Fibroblast of lung (primary cell): ENCODE measurements at regions not wholly inside any gene's neighbourhood (a gene's known extent, or its start where the extent isn't known, plus 50 kb on each side); places are given as distances from the start of the nearest gene placed in this dataset.

ENCODE experiments used
- CTCF ChIP-seq, 2 donors: IDR thresholded peaks in 1 of 2; conservative IDR thresholded peaks in 1 of 2; 1 replicate in 1 of 2; 2 replicates in 1 of 2; pipeline ENCODE4 v1.5.1; 2011 to 2012; ENCODE audit warnings: low read length in 2 of 2, control low read depth in 1 of 2, inconsistent platforms in 1 of 2, low read depth in 1 of 2, mild to moderate bottlenecking in 1 of 2
- EZH2 ChIP-seq: IDR thresholded peaks from 2 replicates; pipeline ENCODE4 v1.5.1; 2012; ENCODE audit warnings: low read length, control low read depth, mild to moderate bottlenecking; ENCODE audit errors: missing control alignments

GRCh38 chr2:19198381-19198780 is 160.0 kb downstream of the OSR1 start:
- TF ChIP-seq CTCF (conservative IDR thresholded peaks at IDR 0.05 in 1 of 2, IDR thresholded peaks at IDR 0.05 in 1 of 2; ENCODE audit: low read depth in 1 of 2, low read length in 2 of 2): no peak
- TF ChIP-seq EZH2: no peak
